ENCODE measurements at regions not wholly inside any gene's neighbourhood (a gene's known extent, or its start where the extent isn't known, plus 50 kb on each side); places are given as distances from the start of the nearest gene placed in this dataset.

- Histone ChIP-seq H3K4me2 (ENCODE audit: insufficient read depth, low read length) (no peak overlapping the region), H3K79me2 (ENCODE audit: insufficient read depth, low read length) (no peaks in the 10 kb centered on the region), H3K36me3 (ENCODE audit: insufficient read depth, low read length) (no peaks in the 10 kb centered on the region), H2AFZ (ENCODE audit: low read length) (no peak overlapping the region), H3K4me3 (ENCODE audit: insufficient read depth, low read length) (no peak overlapping the region), H3K27ac (ENCODE audit: low read depth, low read length) (no peak overlapping the region), H3K9me3 (ENCODE audit: low read depth, low read length) (no peaks in the 10 kb centered on the region), H3K27me3 (ENCODE audit: insufficient read depth, low read length) (no peaks in the 10 kb centered on the region), H3K4me1 (ENCODE audit: insufficient read depth, low read length) (no peaks in the 10 kb centered on the region), H4K20me1 (ENCODE audit: insufficient read depth, low read length) (no peaks in the 10 kb centered on the region)
- no peak for TF ChIP-seq CTCF (IDR thresholded peaks at IDR 0.05; ENCODE audit: extremely low read depth, low read depth, low read length)
- no peak for DNase-seq (ENCODE audit: insufficient read length, low spot score, missing footprints)
Measured at GRCh38 chr4:160251522-160252170, 1148.8 kb downstream of the RAPGEF2 start.

- H3K4me1 ChIP-seq (ENCODE audit: insufficient read depth, low read length): no peaks in the 10 kb centered on the region
- H3K4me3 ChIP-seq (ENCODE audit: insufficient read depth, low read length): no peak overlapping the region
- TF ChIP-seq CTCF (IDR thresholded peaks at IDR 0.05; ENCODE audit: extremely low read depth, low read depth, low read length): no peak
- H2AFZ ChIP-seq (ENCODE audit: low read length): no peak overlapping the region
- H3K4me2 ChIP-seq (ENCODE audit: insufficient read depth, low read length): no peak overlapping the region
- no peaks in the 10 kb centered on the region for H3K27me3 ChIP-seq (ENCODE audit: insufficient read depth, low read length)
- H3K36me3 ChIP-seq (ENCODE audit: insufficient read depth, low read length): no peaks in the 10 kb centered on the region
- no peaks in the 10 kb centered on the region for H4K20me1 ChIP-seq (ENCODE audit: insufficient read depth, low read length)
- H3K27ac ChIP-seq (ENCODE audit: low read depth, low read length): no peak overlapping the region
- H3K79me2 ChIP-seq (ENCODE audit: insufficient read depth, low read length): no peaks in the 10 kb centered on the region
- DNase-seq (ENCODE audit: insufficient read length, low spot score, missing footprints): no peak
- H3K9me3 ChIP-seq (ENCODE audit: low read depth, low read length): no peaks in the 10 kb centered on the region
Measured at GRCh38 chr4:160257318-160257717, 1154.4 kb downstream of the RAPGEF2 start.

GRCh38 chr4:160265014-160265413 lies 1162.1 kb downstream of the RAPGEF2 start:
- no peaks in the 10 kb centered on the region for H3K79me2 ChIP-seq (ENCODE audit: insufficient read depth, low read length)
- H3K27ac ChIP-seq (ENCODE audit: low read depth, low read length): no peak overlapping the region
- no peak for DNase-seq (ENCODE audit: insufficient read length, low spot score, missing footprints)
- no peaks in the 10 kb centered on the region for H3K9me3 ChIP-seq (ENCODE audit: low read depth, low read length)
- H2AFZ ChIP-seq (ENCODE audit: low read length): no peak overlapping the region
- no peaks in the 10 kb centered on the region for H3K36me3 ChIP-seq (ENCODE audit: insufficient read depth, low read length)
- no peaks in the 10 kb centered on the region for H4K20me1 ChIP-seq (ENCODE audit: insufficient read depth, low read length)
- no peaks in the 10 kb centered on the region for H3K4me1 ChIP-seq (ENCODE audit: insufficient read depth, low read length)
- H3K4me2 ChIP-seq (ENCODE audit: insufficient read depth, low read length): no peak overlapping the region
- H3K27me3 ChIP-seq (ENCODE audit: insufficient read depth, low read length): no peaks in the 10 kb centered on the region
- TF ChIP-seq CTCF (IDR thresholded peaks at IDR 0.05; ENCODE audit: extremely low read depth, low read depth, low read length): no peak
- H3K4me3 ChIP-seq (ENCODE audit: insufficient read depth, low read length): no peak overlapping the region

- H3K36me3 ChIP-seq (ENCODE audit: insufficient read depth, low read length): no peaks in the 10 kb centered on the region
- DNase-seq (ENCODE audit: insufficient read length, low spot score, missing footprints): no peak
- H3K4me1 ChIP-seq (ENCODE audit: insufficient read depth, low read length): no peaks in the 10 kb centered on the region
- H3K4me2 ChIP-seq (ENCODE audit: insufficient read depth, low read length): no peak overlapping the region
- H3K79me2 ChIP-seq (ENCODE audit: insufficient read depth, low read length): no peaks in the 10 kb centered on the region
- no peak overlapping the region for H3K4me3 ChIP-seq (ENCODE audit: insufficient read depth, low read length)
- H3K9me3 ChIP-seq (ENCODE audit: low read depth, low read length): no peaks in the 10 kb centered on the region
- no peaks in the 10 kb centered on the region for H3K27me3 ChIP-seq (ENCODE audit: insufficient read depth, low read length)
- no peaks in the 10 kb centered on the region for H4K20me1 ChIP-seq (ENCODE audit: insufficient read depth, low read length)
- no peak for TF ChIP-seq CTCF (IDR thresholded peaks at IDR 0.05; ENCODE audit: extremely low read depth, low read depth, low read length)
- H3K27ac ChIP-seq (ENCODE audit: low read depth, low read length): no peak overlapping the region
- H2AFZ ChIP-seq (ENCODE audit: low read length): no peak overlapping the region
Measured at GRCh38 chr4:160265836-160266235, 1163.0 kb downstream of the RAPGEF2 start.
